ENCODE measurements at regions not wholly inside any gene's neighbourhood (a gene's known extent, or its start where the extent isn't known, plus 50 kb on each side); places are given as distances from the start of the nearest gene placed in this dataset.

GRCh38 chr2:163405298-163405697 is 330.5 kb downstream of the FIGN start:
- no peak overlapping the region for H3K4me3 ChIP-seq (ENCODE audit: low read depth in 1 of 2, low read length in 2 of 2)

GRCh38 chr2:163401481-163401880 is 334.3 kb downstream of the FIGN start:
- Histone ChIP-seq H3K4me3 (ENCODE audit: low read depth in 1 of 2, low read length in 2 of 2) (no peak overlapping the region), H3K9me3 (ENCODE audit: low read length) (no peaks in the 10 kb centered on the region), H3K9ac (ENCODE audit: low read length) (no peak overlapping the region), H3K27ac (ENCODE audit: low read depth, low read length) (no peak overlapping the region), H3K4me1 (ENCODE audit: insufficient read depth, low read length) (no peaks in the 10 kb centered on the region), H3K27me3 (ENCODE audit: control insufficient read depth in 1 of 2, insufficient read depth in 2 of 2, low read length in 2 of 2) (no peaks in the 10 kb centered on the region), H3K36me3 (ENCODE audit: insufficient read depth, low read length) (no peaks in the 10 kb centered on the region)

More at GRCh38 chr2:163405298-163405697, 330.5 kb downstream of the FIGN start:
- no peaks in the 10 kb centered on the region for H3K9me3 ChIP-seq (ENCODE audit: low read length)
- no peaks in the 10 kb centered on the region for H3K36me3 ChIP-seq (ENCODE audit: insufficient read depth, low read length)
- no peak overlapping the region for H3K27ac ChIP-seq (ENCODE audit: low read depth, low read length)
- no peaks in the 10 kb centered on the region for H3K27me3 ChIP-seq (ENCODE audit: control insufficient read depth in 1 of 2, insufficient read depth in 2 of 2, low read length in 2 of 2)
- no peaks in the 10 kb centered on the region for H3K4me1 ChIP-seq (ENCODE audit: insufficient read depth, low read length)
- no peak overlapping the region for H3K9ac ChIP-seq (ENCODE audit: low read length)

- Histone ChIP-seq H3K36me3 (ENCODE audit: insufficient read depth, low read length) (no peaks in the 10 kb centered on the region), H3K9me3 (ENCODE audit: low read length) (no peaks in the 10 kb centered on the region), H3K4me3 (ENCODE audit: low read depth in 1 of 2, low read length in 2 of 2) (no peak overlapping the region), H3K9ac (ENCODE audit: low read length) (no peak overlapping the region), H3K27ac (ENCODE audit: low read depth, low read length) (no peak overlapping the region), H3K27me3 (ENCODE audit: control insufficient read depth in 1 of 2, insufficient read depth in 2 of 2, low read length in 2 of 2) (no peaks in the 10 kb centered on the region), H3K4me1 (ENCODE audit: insufficient read depth, low read length) (no peaks in the 10 kb centered on the region)
Observed at GRCh38 chr2:163397451-163397850, 338.4 kb downstream of the FIGN start.

- H3K27me3 ChIP-seq (ENCODE audit: control insufficient read depth in 1 of 2, insufficient read depth in 2 of 2, low read length in 2 of 2): no peaks in the 10 kb centered on the region
- H3K9ac ChIP-seq (ENCODE audit: low read length): no peak overlapping the region
- no peaks in the 10 kb centered on the region for H3K9me3 ChIP-seq (ENCODE audit: low read length)
- H3K4me1 ChIP-seq (ENCODE audit: insufficient read depth, low read length): no peaks in the 10 kb centered on the region
- no peak overlapping the region for H3K27ac ChIP-seq (ENCODE audit: low read depth, low read length)
- no peak overlapping the region for H3K4me3 ChIP-seq (ENCODE audit: low read depth in 1 of 2, low read length in 2 of 2)
- no peaks in the 10 kb centered on the region for H3K36me3 ChIP-seq (ENCODE audit: insufficient read depth, low read length)
Observed at GRCh38 chr2:163395602-163396001, 340.2 kb downstream of the FIGN start.

- Histone ChIP-seq H3K27me3 (ENCODE audit: control insufficient read depth in 1 of 2, insufficient read depth in 2 of 2, low read length in 2 of 2) (no peaks in the 10 kb centered on the region), H3K9me3 (ENCODE audit: low read length) (no peaks in the 10 kb centered on the region), H3K4me3 (ENCODE audit: low read depth in 1 of 2, low read length in 2 of 2) (no peak overlapping the region), H3K36me3 (ENCODE audit: insufficient read depth, low read length) (no peaks in the 10 kb centered on the region), H3K4me1 (ENCODE audit: insufficient read depth, low read length) (no peaks in the 10 kb centered on the region), H3K9ac (ENCODE audit: low read length) (no peak overlapping the region), H3K27ac (ENCODE audit: low read depth, low read length) (no peak overlapping the region)
Observed at GRCh38 chr2:163389838-163390237, 346.0 kb downstream of the FIGN start.

- Histone ChIP-seq H3K27ac (ENCODE audit: low read depth, low read length) (no peak overlapping the region), H3K36me3 (ENCODE audit: insufficient read depth, low read length) (no peaks in the 10 kb centered on the region), H3K9ac (ENCODE audit: low read length) (no peak overlapping the region), H3K9me3 (ENCODE audit: low read length) (no peaks in the 10 kb centered on the region), H3K4me3 (ENCODE audit: low read depth in 1 of 2, low read length in 2 of 2) (no peak overlapping the region), H3K4me1 (ENCODE audit: insufficient read depth, low read length) (no peaks in the 10 kb centered on the region), H3K27me3 (ENCODE audit: control insufficient read depth in 1 of 2, insufficient read depth in 2 of 2, low read length in 2 of 2) (no peaks in the 10 kb centered on the region)
Observed at GRCh38 chr2:163375472-163375871, 360.3 kb downstream of the FIGN start.

- Histone ChIP-seq H3K4me3 (ENCODE audit: low read depth in 1 of 2, low read length in 2 of 2) (no peak overlapping the region), H3K9ac (ENCODE audit: low read length) (no peak overlapping the region), H3K27me3 (ENCODE audit: control insufficient read depth in 1 of 2, insufficient read depth in 2 of 2, low read length in 2 of 2) (no peaks in the 10 kb centered on the region), H3K4me1 (ENCODE audit: insufficient read depth, low read length) (no peaks in the 10 kb centered on the region), H3K27ac (ENCODE audit: low read depth, low read length) (no peak overlapping the region), H3K36me3 (ENCODE audit: insufficient read depth, low read length) (no peaks in the 10 kb centered on the region), H3K9me3 (ENCODE audit: low read length) (no peaks in the 10 kb centered on the region)
Observed at GRCh38 chr2:163375070-163375469, 360.7 kb downstream of the FIGN start.

- Histone ChIP-seq H3K9me3 (ENCODE audit: low read length) (no peaks in the 10 kb centered on the region), H3K9ac (ENCODE audit: low read length) (no peak overlapping the region), H3K4me3 (ENCODE audit: low read depth in 1 of 2, low read length in 2 of 2) (no peak overlapping the region), H3K27me3 (ENCODE audit: control insufficient read depth in 1 of 2, insufficient read depth in 2 of 2, low read length in 2 of 2) (no peaks in the 10 kb centered on the region), H3K4me1 (ENCODE audit: insufficient read depth, low read length) (no peaks in the 10 kb centered on the region), H3K36me3 (ENCODE audit: insufficient read depth, low read length) (no peaks in the 10 kb centered on the region), H3K27ac (ENCODE audit: low read depth, low read length) (no peak overlapping the region)
Observed at GRCh38 chr2:163374282-163374681, 361.5 kb downstream of the FIGN start.

GRCh38 chr2:163373496-163373895 is 362.3 kb downstream of the FIGN start:
- Histone ChIP-seq H3K9ac (ENCODE audit: low read length) (no peak overlapping the region), H3K4me3 (ENCODE audit: low read depth in 1 of 2, low read length in 2 of 2) (no peak overlapping the region), H3K27ac (ENCODE audit: low read depth, low read length) (no peak overlapping the region), H3K4me1 (ENCODE audit: insufficient read depth, low read length) (no peaks in the 10 kb centered on the region), H3K9me3 (ENCODE audit: low read length) (no peaks in the 10 kb centered on the region), H3K27me3 (ENCODE audit: control insufficient read depth in 1 of 2, insufficient read depth in 2 of 2, low read length in 2 of 2) (no peaks in the 10 kb centered on the region), H3K36me3 (ENCODE audit: insufficient read depth, low read length) (no peaks in the 10 kb centered on the region)

GRCh38 chr2:163370169-163370886 is 365.5 kb downstream of the FIGN start:
- H3K4me3 ChIP-seq (ENCODE audit: low read depth in 1 of 2, low read length in 2 of 2): no peak overlapping the region
- no peaks in the 10 kb centered on the region for H3K27me3 ChIP-seq (ENCODE audit: control insufficient read depth in 1 of 2, insufficient read depth in 2 of 2, low read length in 2 of 2)
- H3K9me3 ChIP-seq (ENCODE audit: low read length): no peaks in the 10 kb centered on the region
- H3K4me1 ChIP-seq (ENCODE audit: insufficient read depth, low read length): no peaks in the 10 kb centered on the region
- H3K27ac ChIP-seq (ENCODE audit: low read depth, low read length): no peak overlapping the region
- no peak overlapping the region for H3K9ac ChIP-seq (ENCODE audit: low read length)
- no peaks in the 10 kb centered on the region for H3K36me3 ChIP-seq (ENCODE audit: insufficient read depth, low read length)

GRCh38 chr2:163369111-163369510 is 366.7 kb downstream of the FIGN start:
- H3K27me3 ChIP-seq (ENCODE audit: control insufficient read depth in 1 of 2, insufficient read depth in 2 of 2, low read length in 2 of 2): no peaks in the 10 kb centered on the region

GRCh38 chr2:163368655-163369054 is 367.2 kb downstream of the FIGN start:
- no peak overlapping the region for H3K9ac ChIP-seq (ENCODE audit: low read length)
- H3K4me3 ChIP-seq (ENCODE audit: low read depth in 1 of 2, low read length in 2 of 2): no peak overlapping the region
- no peaks in the 10 kb centered on the region for H3K36me3 ChIP-seq (ENCODE audit: insufficient read depth, low read length)
- no peaks in the 10 kb centered on the region for H3K4me1 ChIP-seq (ENCODE audit: insufficient read depth, low read length)
- H3K27me3 ChIP-seq (ENCODE audit: control insufficient read depth in 1 of 2, insufficient read depth in 2 of 2, low read length in 2 of 2): no peaks in the 10 kb centered on the region
- H3K9me3 ChIP-seq (ENCODE audit: low read length): no peaks in the 10 kb centered on the region
- no peak overlapping the region for H3K27ac ChIP-seq (ENCODE audit: low read depth, low read length)

More at GRCh38 chr2:163369111-163369510, 366.7 kb downstream of the FIGN start:
- H3K27ac ChIP-seq (ENCODE audit: low read depth, low read length): no peak overlapping the region
- no peaks in the 10 kb centered on the region for H3K36me3 ChIP-seq (ENCODE audit: insufficient read depth, low read length)
- H3K9ac ChIP-seq (ENCODE audit: low read length): no peak overlapping the region
- H3K9me3 ChIP-seq (ENCODE audit: low read length): no peaks in the 10 kb centered on the region
- H3K4me1 ChIP-seq (ENCODE audit: insufficient read depth, low read length): no peaks in the 10 kb centered on the region
- H3K4me3 ChIP-seq (ENCODE audit: low read depth in 1 of 2, low read length in 2 of 2): no peak overlapping the region

All from muscle layer of colon (tissue), 2 donors.